Esophagus muscularis mucosa (tissue), 4 donors: ENCODE measurements at regions not wholly inside any gene's neighbourhood (a gene's known extent, or its start where the extent isn't known, plus 50 kb on each side); places are given as distances from the start of the nearest gene placed in this dataset.

Experiments
- CTCF ChIP-seq, 3 experiments: fragments of 200-600 bp in 2 of 3; fragments of 450-650 bp in 1 of 3; sonication (generic) in 2 of 3; IDR thresholded peaks; one replicate each; pipeline ENCODE4 v1.5.1; 2017 to 2019; ENCODE audit warnings: antibody characterized with exemption in 3 of 3, mild to moderate bottlenecking in 2 of 3, moderate library complexity in 1 of 3
- EP300 ChIP-seq: sonication (generic); formaldehyde crosslinking; IDR thresholded peaks from one replicate; pipeline ENCODE4 v1.6.1; 2017; ENCODE audit warnings: antibody characterized with exemption
- POLR2A ChIP-seq: fragments of 450-650 bp; IDR thresholded peaks from one replicate; pipeline ENCODE4 v1.6.1; 2017; ENCODE audit warnings: antibody characterized with exemption, moderate library complexity, mild to moderate bottlenecking, low read depth
- POLR2AphosphoS5 ChIP-seq, 2 donors: sonication (generic); formaldehyde crosslinking; IDR thresholded peaks; one replicate each; pipeline ENCODE4 v1.6.1; 2017; ENCODE audit warnings: antibody characterized with exemption in 2 of 2

GRCh38 chr5:110923971-110924370 is 147.5 kb upstream of the TSLP start:
- TF ChIP-seq CTCF (IDR thresholded peaks at IDR 0.05): no peak
- no peak for TF ChIP-seq EP300
- TF ChIP-seq POLR2A: no peak
- TF ChIP-seq POLR2AphosphoS5 (IDR thresholded peaks at IDR 0.05): no peak
